Natural killer cell treated with Interleukin-12 subunit alpha and Interleukin-12 subunit beta and Interleukin-15 and Interleukin-18, amount 100 ng/mL, for 72 hours (primary cell): ENCODE measurements at regions not wholly inside any gene's neighbourhood (a gene's known extent, or its start where the extent isn't known, plus 50 kb on each side); places are given as distances from the start of the nearest gene placed in this dataset.

Experiments
- ATAC-seq, 2 donors: fragments of 150-1000 bp; cut with Tn5 transposase in 1 of 2; sonication (Bioruptor Pico), chemical (Tn5 transposase) in 1 of 2; 2 replicates each; pipeline ENCODE4 v1.10.0; 2021
- DNase-seq: peaks from one replicate; pipeline ENCODE4 v3.0.0; 2022; ENCODE audit warnings: low spot score
- H3K27ac Mint-ChIP-seq, 2 donors: 1 replicate in 1 of 2; 2 replicates in 1 of 2; pipeline ENCODE4 v1.8.0; 2022; ENCODE audit warnings: mixed read lengths in 2 of 2, mild to moderate bottlenecking in 1 of 2, moderate library complexity in 1 of 2
- H3K27me3 Mint-ChIP-seq, 2 donors: 1 replicate in 1 of 2; 2 replicates in 1 of 2; pipeline ENCODE4 v1.8.0; 2022; ENCODE audit warnings: mixed read lengths in 2 of 2
- H3K36me3 Mint-ChIP-seq: one replicate; pipeline ENCODE4 v1.8.0; 2022; ENCODE audit warnings: mixed read lengths
- H3K4me1 Mint-ChIP-seq, 2 donors: 1 replicate in 1 of 2; 2 replicates in 1 of 2; pipeline ENCODE4 v1.8.0; 2022; ENCODE audit warnings: low read depth in 2 of 2, mixed read lengths in 2 of 2, mild to moderate bottlenecking in 1 of 2
- H3K4me3 Mint-ChIP-seq: one replicate; pipeline ENCODE4 v1.8.0; 2022; ENCODE audit warnings: mixed read lengths
- H3K9me3 Mint-ChIP-seq: 2 replicates; pipeline ENCODE4 v1.8.0; 2022; ENCODE audit warnings: mixed read lengths

DNA sequence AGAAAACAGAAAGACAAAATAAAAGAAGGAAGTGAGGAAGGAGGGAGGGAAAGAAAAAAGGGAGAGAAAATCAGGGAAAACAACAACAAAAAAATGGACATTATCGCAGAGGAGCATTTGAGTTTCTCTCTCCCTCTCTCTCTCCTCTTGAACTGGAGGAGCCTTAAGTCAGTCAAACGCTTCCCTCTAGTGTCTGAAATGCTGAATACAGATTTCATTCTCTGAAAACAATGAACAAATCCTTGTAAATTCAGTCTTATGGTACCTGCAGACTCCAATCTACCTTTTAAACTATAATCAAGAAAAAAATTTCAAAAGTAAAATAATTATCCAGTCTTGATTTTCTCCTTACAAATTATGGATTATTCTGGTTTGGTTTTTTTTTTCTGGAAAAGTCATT, 89.2 kb upstream of the PFKP start:
- no peak for ATAC-seq
- H3K9me3 Mint-ChIP-seq, result no peaks in the 10 kb centered on the region
- no peaks in the 10 kb centered on the region for H3K36me3 Mint-ChIP-seq
- no peak overlapping the region for H3K4me3 Mint-ChIP-seq
- no peak for DNase-seq
- no peak overlapping the region for H3K27ac Mint-ChIP-seq
- peaks cover 7 to 12% of the 10 kb centered on the region in 2 donors for H3K27me3 Mint-ChIP-seq
- H3K4me1 Mint-ChIP-seq, result no peaks in the 10 kb centered on the region

DNA sequence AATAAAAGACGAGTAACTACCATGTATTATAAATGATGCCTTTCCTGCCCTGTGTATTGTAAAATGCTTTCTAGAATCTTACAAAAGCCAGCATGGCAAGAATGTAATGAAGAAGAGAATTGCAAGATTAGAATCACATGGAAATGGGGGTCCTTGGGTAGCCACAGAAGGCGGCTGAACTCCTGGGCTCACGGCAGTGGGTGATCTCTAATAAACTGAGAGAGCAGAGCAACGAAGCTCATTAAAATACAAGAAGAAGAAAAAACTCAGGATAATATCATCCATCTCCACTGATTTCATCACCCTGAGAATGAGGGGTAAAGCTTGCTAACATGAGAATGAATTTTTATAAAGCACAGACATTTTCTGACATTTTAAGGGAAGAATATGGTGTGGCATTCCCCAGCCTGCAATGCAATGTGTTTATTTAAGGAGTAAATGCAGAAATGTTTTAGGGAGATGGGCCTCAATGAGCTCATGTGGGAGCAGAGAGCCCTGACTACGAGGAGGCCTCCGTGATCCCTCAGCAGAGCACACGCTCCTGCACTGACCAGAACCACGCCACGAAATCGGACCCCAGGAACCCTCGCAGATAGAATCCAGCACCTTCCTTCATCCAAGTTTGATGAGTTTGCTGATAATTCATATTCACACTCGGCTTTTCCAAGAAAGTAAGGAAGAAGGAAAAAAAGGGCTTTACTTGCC, 92.7 kb upstream of the PFKP start:
- DNase-seq (no peak), ATAC-seq (no peak)
- Mint-ChIP-seq H3K27ac (no peak overlapping the region), H3K36me3 (no peaks in the 10 kb centered on the region), H3K9me3 (no peaks in the 10 kb centered on the region), H3K27me3 (peaks cover 7 to 11% of the 10 kb centered on the region in 2 donors), H3K4me1 (no peaks in the 10 kb centered on the region), H3K4me3 (no peak overlapping the region)

DNA sequence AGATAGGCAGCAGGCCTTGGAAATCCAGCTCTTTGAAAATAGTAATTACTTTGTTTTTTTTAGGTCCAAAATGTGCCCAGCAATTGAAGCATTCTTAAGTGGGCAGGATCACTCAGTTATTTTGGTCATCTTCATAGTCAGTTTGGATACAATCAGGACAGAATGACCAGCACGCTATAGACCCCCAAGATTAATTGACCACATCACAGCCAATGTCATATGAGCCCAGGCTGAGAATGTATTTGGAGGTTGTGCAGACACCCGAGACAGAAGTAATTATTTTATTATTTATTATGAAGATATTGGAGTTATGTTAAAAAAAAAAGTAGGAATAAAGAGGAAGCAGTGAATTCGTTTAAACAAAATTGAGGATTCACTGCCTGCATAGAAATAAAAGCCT, 93.3 kb upstream of the PFKP start:
- H3K4me3 Mint-ChIP-seq, result no peak overlapping the region
- peaks cover 7 to 11% of the 10 kb centered on the region in 2 donors for H3K27me3 Mint-ChIP-seq
- ATAC-seq, result no peak

DNA sequence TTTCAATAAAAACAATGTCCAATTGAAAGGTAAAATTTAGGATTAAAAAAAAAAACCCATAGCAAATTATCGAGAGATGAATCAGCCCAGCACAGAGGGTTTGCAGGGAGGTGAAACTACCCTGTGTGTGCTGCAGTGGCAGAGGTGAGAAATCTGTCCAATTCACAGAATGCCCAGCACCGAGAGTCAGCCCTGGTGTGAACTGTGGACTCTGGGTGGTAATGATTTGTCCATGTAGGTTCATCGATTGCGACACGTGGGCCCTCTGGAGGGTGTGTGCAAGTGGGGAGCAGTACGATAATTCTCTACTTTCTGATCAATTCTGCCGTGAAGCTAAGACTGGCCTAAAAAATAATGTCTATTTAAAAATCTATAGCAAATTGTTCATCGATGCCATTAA, 94.5 kb upstream of the PFKP start:
- no peaks in the 10 kb centered on the region for H3K9me3 Mint-ChIP-seq
- no peak for DNase-seq
- H3K27me3 Mint-ChIP-seq, result peaks cover 11 to 14% of the 10 kb centered on the region in 2 donors
- H3K4me3 Mint-ChIP-seq, result no peak overlapping the region
- no peak for ATAC-seq
- H3K27ac Mint-ChIP-seq, result no peak overlapping the region
- H3K36me3 Mint-ChIP-seq, result no peaks in the 10 kb centered on the region
- no peaks in the 10 kb centered on the region for H3K4me1 Mint-ChIP-seq

More for the DNA sequence above, 93.3 kb upstream of the PFKP start:
- H3K36me3 Mint-ChIP-seq, result no peaks in the 10 kb centered on the region
- no peak overlapping the region for H3K27ac Mint-ChIP-seq
- no peak for DNase-seq
- no peaks in the 10 kb centered on the region for H3K9me3 Mint-ChIP-seq
- no peaks in the 10 kb centered on the region for H3K4me1 Mint-ChIP-seq

DNA sequence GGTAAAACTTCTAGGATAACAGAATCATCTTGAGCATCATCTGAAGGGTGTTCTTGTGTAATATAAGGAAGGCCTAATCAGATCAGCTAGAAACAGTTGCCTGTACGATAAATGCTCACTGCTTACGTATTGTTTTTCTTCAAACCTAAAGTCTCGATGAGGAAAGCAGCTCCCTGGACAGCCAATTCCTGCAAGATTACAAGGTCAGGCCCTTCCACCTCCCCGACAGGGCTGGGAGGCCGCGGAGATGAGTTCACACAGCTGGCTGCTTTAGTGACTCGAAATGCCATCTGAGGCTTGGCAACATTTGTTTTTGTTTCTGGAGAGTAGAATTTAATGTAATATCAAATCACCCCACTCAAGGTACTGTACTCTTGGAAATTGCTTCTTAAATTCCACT, 95.1 kb upstream of the PFKP start:
- H3K4me3 Mint-ChIP-seq, result no peak overlapping the region
- no peak for ATAC-seq
- H3K4me1 Mint-ChIP-seq, result no peaks in the 10 kb centered on the region

DNA sequence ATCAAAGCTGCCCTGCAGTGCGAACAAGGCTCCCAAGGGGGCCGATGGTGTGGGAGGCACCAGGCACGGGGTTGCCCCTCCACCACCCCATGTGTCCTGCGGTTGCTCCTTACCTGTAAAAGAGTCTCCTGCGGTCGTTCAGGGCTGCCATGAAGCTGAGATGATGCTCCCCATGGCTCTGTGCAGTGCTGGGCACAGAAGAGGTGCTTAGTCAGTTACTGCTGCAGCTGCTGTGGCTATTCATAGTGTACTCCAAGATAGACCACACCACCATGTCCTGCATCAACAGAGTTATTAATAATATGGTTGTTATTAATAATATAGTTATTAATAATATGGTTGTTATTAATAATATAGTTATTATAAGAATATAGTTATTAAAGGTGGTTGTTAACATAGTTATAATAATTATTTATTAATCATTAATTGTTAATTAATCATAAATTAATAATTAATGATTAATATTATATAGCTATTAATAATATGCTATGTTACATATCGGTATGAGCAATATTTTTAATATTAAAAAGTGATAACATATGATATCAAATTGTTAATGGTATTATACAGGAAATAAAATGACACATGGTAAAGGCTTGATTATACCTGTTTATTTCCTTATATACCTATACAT, 97.0 kb upstream of the PFKP start:
- H3K27me3 Mint-ChIP-seq, result peaks cover 24 to 29% of the 10 kb centered on the region in 2 donors
- H3K4me1 Mint-ChIP-seq, result no peaks in the 10 kb centered on the region
- no peak for ATAC-seq
- no peak overlapping the region for H3K27ac Mint-ChIP-seq
- H3K9me3 Mint-ChIP-seq, result no peaks in the 10 kb centered on the region
- no peaks in the 10 kb centered on the region for H3K36me3 Mint-ChIP-seq
- no peak for DNase-seq
- H3K4me3 Mint-ChIP-seq, result no peak overlapping the region

More for the DNA sequence above, 95.1 kb upstream of the PFKP start:
- H3K9me3 Mint-ChIP-seq, result no peaks in the 10 kb centered on the region
- H3K27me3 Mint-ChIP-seq, result peaks cover 16% of the 10 kb centered on the region in 2 donors
- DNase-seq, result no peak
- H3K36me3 Mint-ChIP-seq, result no peaks in the 10 kb centered on the region
- no peak overlapping the region for H3K27ac Mint-ChIP-seq

DNA sequence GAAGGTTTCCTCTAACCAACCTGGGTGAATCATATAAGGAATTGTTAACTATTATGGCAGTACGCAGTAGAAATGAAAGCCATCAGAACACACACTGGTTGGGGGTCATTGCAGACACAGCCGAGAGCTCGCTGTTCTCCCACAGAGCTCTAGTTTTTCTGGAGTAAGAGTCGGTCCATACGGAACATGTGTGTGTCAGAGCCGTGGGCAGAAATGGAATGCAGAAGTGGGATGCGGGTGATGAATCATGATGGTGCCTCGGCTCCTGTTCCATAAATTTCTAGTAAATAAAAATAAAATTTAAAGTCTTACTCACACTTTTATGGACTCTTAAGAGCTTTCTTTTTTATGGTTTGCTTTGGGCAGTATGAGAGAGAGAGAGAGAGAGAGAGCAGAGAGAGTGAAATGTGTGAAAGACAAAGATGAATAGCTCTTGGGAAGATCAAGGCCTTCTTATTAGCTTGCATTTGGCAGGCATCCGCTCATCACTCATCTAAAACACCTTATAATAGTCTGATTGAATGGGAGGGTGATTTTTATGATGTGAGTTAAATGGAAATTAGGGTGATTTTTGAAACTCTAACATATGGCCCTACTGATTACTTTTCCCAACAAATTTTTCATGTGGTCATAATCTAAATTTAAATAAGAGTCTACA, 98.8 kb upstream of the PFKP start:
- DNase-seq (no peak), ATAC-seq (no peak)
- Mint-ChIP-seq H3K9me3 (no peaks in the 10 kb centered on the region), H3K27me3 (peaks cover 20 to 32% of the 10 kb centered on the region in 2 donors), H3K36me3 (no peaks in the 10 kb centered on the region), H3K4me1 (no peaks in the 10 kb centered on the region), H3K4me3 (no peak overlapping the region), H3K27ac (no peak overlapping the region)

DNA sequence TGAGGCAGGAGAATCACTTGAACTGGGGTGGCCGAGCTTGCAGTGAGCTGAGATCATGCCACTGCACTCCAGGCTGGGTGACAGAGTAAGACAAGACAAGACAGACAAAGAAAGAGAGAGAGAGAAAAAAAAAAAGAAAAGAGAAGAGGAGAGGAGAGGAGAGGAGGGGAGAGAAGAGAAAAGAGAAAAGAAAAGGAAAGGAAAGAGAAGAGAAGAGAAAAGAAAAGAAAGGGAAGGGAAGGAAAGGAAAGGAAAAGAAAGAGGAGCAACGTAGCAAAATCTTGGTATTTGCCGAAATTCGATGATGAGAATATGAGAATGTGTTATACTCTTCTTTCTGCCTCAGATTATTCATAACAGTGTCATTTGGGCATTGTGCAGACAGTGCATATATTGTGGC, 101.2 kb upstream of the PFKP start:
- Mint-ChIP-seq H3K9me3 (no peaks in the 10 kb centered on the region), H3K36me3 (no peaks in the 10 kb centered on the region), H3K4me1 (no peaks in the 10 kb centered on the region), H3K4me3 (no peak overlapping the region), H3K27me3 (peaks cover 24 to 37% of the 10 kb centered on the region in 2 donors), H3K27ac (no peak overlapping the region)
- ATAC-seq (no peak), DNase-seq (no peak)

DNA sequence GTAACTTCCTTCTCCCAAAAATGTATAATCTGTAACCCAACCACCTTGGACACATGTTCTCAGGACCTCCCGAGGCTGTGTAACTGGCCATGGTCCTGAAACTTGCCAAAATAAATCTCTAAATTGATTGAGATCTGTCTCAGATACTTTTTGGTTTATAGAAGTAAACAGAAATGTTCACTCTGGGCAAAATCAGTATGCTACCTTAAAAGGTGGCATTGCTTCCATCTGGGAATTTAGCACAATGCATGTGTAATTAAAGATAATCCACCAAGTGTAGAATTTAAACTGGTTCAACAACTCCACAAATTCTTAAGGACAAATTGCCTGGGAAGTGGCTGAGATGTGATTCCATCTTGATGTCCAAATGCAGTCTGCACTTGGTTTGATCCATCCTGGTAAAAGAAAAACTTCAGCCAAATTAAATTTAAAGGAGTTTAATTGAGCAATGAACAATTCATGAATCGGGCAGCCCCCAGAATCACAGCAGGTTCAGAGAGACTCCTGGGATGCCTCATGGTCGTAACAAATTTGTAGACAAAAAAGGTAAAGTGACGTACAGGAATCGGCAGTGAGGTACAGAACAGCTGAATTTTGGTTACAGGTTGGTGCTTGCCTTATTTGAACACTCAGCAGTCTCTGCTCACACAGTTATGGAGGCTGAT, 102.6 kb upstream of the PFKP start:
- DNase-seq (no peak), ATAC-seq (no peak)
- no peaks in the 10 kb centered on the region for H3K9me3 Mint-ChIP-seq
- no peak overlapping the region for H3K27ac Mint-ChIP-seq
- peaks cover 24 to 47% of the 10 kb centered on the region in 2 donors for H3K27me3 Mint-ChIP-seq
- no peaks in the 10 kb centered on the region for H3K4me1 Mint-ChIP-seq
- no peak overlapping the region for H3K4me3 Mint-ChIP-seq
- no peaks in the 10 kb centered on the region for H3K36me3 Mint-ChIP-seq

DNA sequence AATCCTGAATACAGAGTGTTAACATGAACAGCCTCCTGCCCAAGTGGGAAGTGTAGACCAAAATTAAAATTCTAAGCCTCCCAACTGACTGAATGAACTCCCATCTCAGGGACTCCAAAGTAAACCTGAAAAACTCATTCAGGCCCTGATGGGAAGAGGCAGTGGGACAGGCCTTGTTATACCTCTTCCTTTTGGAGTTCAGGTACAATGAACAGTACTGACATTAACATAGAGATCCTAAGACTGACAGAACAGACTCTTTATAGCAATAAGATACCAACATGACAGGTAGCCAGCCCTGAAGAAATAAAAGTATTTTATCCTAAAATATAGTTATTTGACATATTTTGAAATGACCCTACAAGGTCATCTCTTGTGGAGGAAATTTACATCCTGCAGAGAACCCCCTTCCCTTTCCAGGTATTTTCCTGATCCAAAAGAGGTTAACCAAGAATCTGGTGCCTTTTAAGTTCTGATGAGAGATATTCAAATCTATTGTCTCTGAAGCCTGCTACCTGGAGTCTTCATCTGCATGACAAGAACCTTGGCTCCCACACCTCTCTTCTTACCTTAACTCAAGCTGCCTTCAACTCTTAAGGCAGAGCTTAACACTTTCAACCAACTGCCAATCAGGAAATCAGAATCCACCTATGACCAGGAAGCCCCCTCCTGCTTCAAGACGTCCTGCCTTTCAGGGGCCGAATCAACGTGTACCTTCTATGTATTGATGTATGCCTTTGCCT, 103.3 kb upstream of the PFKP start:
- H3K9me3 Mint-ChIP-seq, result no peaks in the 10 kb centered on the region
- no peak overlapping the region for H3K4me3 Mint-ChIP-seq
- no peaks in the 10 kb centered on the region for H3K36me3 Mint-ChIP-seq
- no peaks in the 10 kb centered on the region for H3K4me1 Mint-ChIP-seq
- peaks cover 25 to 47% of the 10 kb centered on the region in 2 donors for H3K27me3 Mint-ChIP-seq
- ATAC-seq (no peak), DNase-seq (no peak)
- H3K27ac Mint-ChIP-seq, result no peak overlapping the region

DNA sequence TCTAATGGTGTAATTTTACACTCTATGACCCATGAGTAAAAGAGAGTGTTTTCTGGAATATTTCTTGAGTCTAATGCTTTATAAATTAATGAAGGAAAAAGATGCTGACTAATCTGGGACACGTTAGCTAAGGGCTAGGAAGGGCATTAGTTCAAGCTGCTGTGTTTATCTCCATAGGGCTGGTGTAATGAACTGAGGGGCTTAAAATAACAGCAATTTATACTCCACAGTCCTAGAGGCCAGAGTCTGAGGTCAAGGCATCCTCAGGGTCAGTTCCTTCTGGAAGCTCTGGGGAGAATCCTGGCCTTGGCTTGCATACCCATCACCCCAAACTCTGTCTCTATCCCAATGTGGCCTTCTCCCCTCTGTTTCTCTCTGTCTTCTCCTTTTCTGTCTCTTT, 105.2 kb upstream of the PFKP start:
- peaks cover 21 to 32% of the 10 kb centered on the region in 2 donors for H3K27me3 Mint-ChIP-seq

DNA sequence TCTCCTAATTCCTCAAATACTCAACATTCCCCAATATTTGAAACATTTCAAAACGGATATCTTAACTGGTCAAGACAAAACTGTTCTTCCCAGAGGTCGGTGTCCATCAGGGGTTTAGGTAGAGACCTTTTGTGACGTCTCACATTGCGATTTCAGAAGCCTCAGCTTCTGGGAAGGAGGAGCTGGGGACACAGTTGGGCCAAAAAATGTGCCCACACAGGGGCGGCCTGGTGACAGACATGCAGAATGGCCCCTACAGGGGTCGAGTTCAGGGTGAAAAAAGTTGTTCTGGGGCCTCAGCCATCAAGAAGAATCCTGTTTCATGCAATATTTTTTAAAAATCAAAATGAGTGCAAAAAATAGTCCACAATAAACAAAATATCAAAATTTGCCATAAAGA, 108.7 kb upstream of the PFKP start:
- Mint-ChIP-seq H3K9me3 (no peaks in the 10 kb centered on the region), H3K4me1 (no peaks in the 10 kb centered on the region), H3K36me3 (no peaks in the 10 kb centered on the region), H3K4me3 (no peak overlapping the region), H3K27ac (no peak overlapping the region), H3K27me3 (peaks cover 20 to 28% of the 10 kb centered on the region in 2 donors)
- no peak for DNase-seq
- no peak for ATAC-seq

More for the DNA sequence above, 105.2 kb upstream of the PFKP start:
- no peak for DNase-seq
- no peak overlapping the region for H3K4me3 Mint-ChIP-seq
- no peaks in the 10 kb centered on the region for H3K9me3 Mint-ChIP-seq
- no peak overlapping the region for H3K27ac Mint-ChIP-seq
- ATAC-seq, result no peak
- no peaks in the 10 kb centered on the region for H3K36me3 Mint-ChIP-seq
- no peaks in the 10 kb centered on the region for H3K4me1 Mint-ChIP-seq

DNA sequence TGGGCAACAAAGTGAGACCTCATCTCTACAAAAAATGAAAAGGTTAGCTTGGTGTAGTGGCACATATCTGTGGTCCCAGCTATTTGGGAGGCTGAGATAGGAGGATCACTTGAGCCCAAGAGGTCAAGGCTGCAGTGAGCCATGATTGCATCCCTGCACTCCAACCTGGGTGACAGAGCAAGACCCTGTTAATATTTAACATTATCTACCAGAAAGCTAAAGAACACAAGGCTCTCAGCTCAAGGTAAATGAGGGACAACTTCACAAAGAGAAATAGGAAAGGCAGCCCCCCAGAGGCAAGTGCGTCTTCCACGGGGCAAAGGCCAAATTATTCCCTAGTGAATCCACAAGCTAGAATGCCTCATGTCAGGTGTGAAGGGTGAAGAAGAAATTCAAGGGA, 109.6 kb upstream of the PFKP start:
- DNase-seq, result no peak
- H3K9me3 Mint-ChIP-seq, result no peaks in the 10 kb centered on the region
- H3K27ac Mint-ChIP-seq, result no peak overlapping the region
- H3K27me3 Mint-ChIP-seq, result peaks cover 22 to 34% of the 10 kb centered on the region in 2 donors
- ATAC-seq, result no peak
- no peaks in the 10 kb centered on the region for H3K4me1 Mint-ChIP-seq
- no peak overlapping the region for H3K4me3 Mint-ChIP-seq
- no peaks in the 10 kb centered on the region for H3K36me3 Mint-ChIP-seq
